GM12864 (cell line): ENCODE measurements at regions not wholly inside any gene's neighbourhood (a gene's known extent, or its start where the extent isn't known, plus 50 kb on each side); places are given as distances from the start of the nearest gene placed in this dataset.
A peak's percentile ranks its signal among the peaks of the same experiment; 100 is the strongest.
"Not testable (repeated sequence)": the region's sequence is repeated elsewhere in the genome, so short reads cannot be mapped to it uniquely, and the experiment has no call there.

Experiments
- DNase-seq: peaks from one replicate; pipeline ENCODE4 v3.0.0-alpha.2; 2011; ENCODE audit warnings: low read depth
- H3K4me3 ChIP-seq: 2 replicates; pipeline ENCODE4 v1.5.1; 2011; ENCODE audit warnings: mild to moderate bottlenecking, low read depth, low read length, control low read depth
- CTCF ChIP-seq: IDR thresholded peaks from 2 replicates; pipeline ENCODE4 v1.5.1; 2011; ENCODE audit warnings: low read depth, mild to moderate bottlenecking, moderate library complexity, low read length, control low read depth, inconsistent platforms; ENCODE audit errors: missing control alignments

GRCh38 chr6:26231006-26231587, 133.9 kb upstream of the BTN3A2 start:
- TF ChIP-seq CTCF = no peak
- no peak for DNase-seq
- H3K4me3 ChIP-seq = no peak overlapping the region

GRCh38 chr6:26232306-26232939, 132.6 kb upstream of the BTN3A2 start:
- no peak for TF ChIP-seq CTCF
- H3K4me3 ChIP-seq = peak overlapping the region; percentile 66
- DNase-seq = no peak

- TF ChIP-seq CTCF = no peak
- DNase-seq = no peak
- peak overlapping the region; percentile 66 for H3K4me3 ChIP-seq
Measured at GRCh38 chr6:26232940-26233648, 131.9 kb upstream of the BTN3A2 start.

GRCh38 chr6:26233649-26234420, 131.2 kb upstream of the BTN3A2 start:
- TF ChIP-seq CTCF = no peak
- peak; percentile 76 for DNase-seq
- H3K4me3 ChIP-seq = peak overlapping the region; percentile 66

- H3K4me3 ChIP-seq = peak overlapping the region; percentile 66
- TF ChIP-seq CTCF = no peak
- DNase-seq = peak; percentile 83
Measured at GRCh38 chr6:26234421-26235301, 130.3 kb upstream of the BTN3A2 start.

- peak overlapping the region; percentile 66; the same call in 1 of the 2 replicates for H3K4me3 ChIP-seq
- TF ChIP-seq CTCF = no peak
- no peak for DNase-seq
Measured at GRCh38 chr6:26235302-26235670, 129.7 kb upstream of the BTN3A2 start.

GRCh38 chr6:26239415-26239814, 125.6 kb upstream of the BTN3A2 start:
- DNase-seq, H3K4me3 ChIP-seq: not testable (repeated sequence)
